Sigmoid colon (tissue), 4 donors: ENCODE measurements at regions not wholly inside any gene's neighbourhood (a gene's known extent, or its start where the extent isn't known, plus 50 kb on each side); places are given as distances from the start of the nearest gene placed in this dataset.
"Not testable (repeated sequence)": the region's sequence is repeated elsewhere in the genome, so short reads cannot be mapped to it uniquely, and the experiment has no call there.

Experiments used
- CTCF ChIP-seq, 4 experiments: fragments of 450-650 bp in 3 of 4; fragments of 200-600 bp in 1 of 4; IDR thresholded peaks; one replicate each; pipeline ENCODE4 v1.5.1; 2016 to 2019; ENCODE audit warnings: antibody characterized with exemption in 4 of 4, mild to moderate bottlenecking in 3 of 4, moderate library complexity in 2 of 4
- POLR2A ChIP-seq, 2 donors: fragments of 450-650 bp; IDR thresholded peaks; one replicate each; pipeline ENCODE4 v1.6.1; 2016; ENCODE audit warnings: antibody characterized with exemption in 2 of 2, mild to moderate bottlenecking in 2 of 2, moderate library complexity in 2 of 2
- POLR2AphosphoS5 ChIP-seq, 4 donors: sonication (generic); formaldehyde crosslinking; IDR thresholded peaks; one replicate each; pipeline ENCODE4 v1.6.1; 2017; ENCODE audit warnings: antibody characterized with exemption in 4 of 4

- TF ChIP-seq CTCF, POLR2A, POLR2AphosphoS5 (IDR thresholded peaks at IDR 0.05): not testable (repeated sequence)
Measured at GRCh38 chr1:182221990-182222389, 160.5 kb upstream of the ZNF648 start.
